Endothelial cell of umbilical vein (primary cell): ENCODE measurements at regions not wholly inside any gene's neighbourhood (a gene's known extent, or its start where the extent isn't known, plus 50 kb on each side); places are given as distances from the start of the nearest gene placed in this dataset.

Source experiments
- BruUV-seq: library from RNA; stranded (reverse); fragments of 400-500 nt; replicated peaks from 2 replicates; lab custom pipeline; 2021; lab: Mats Ljungman, UMichigan
- CTCF ChIA-PET: fragments of 300-600, 350-600 bp; sonication (Branson Sonifier 250); formaldehyde crosslinking; loops from one replicate; lab custom pipeline; 2021; ENCODE audit warnings: antibody characterized with exemption, inconsistent platforms; lab: Charles Lee
- POLR2A ChIA-PET: fragments of 300-600, 350-600 bp; sonication (Branson Sonifier 250); formaldehyde crosslinking; loops from one replicate; lab custom pipeline; 2021; ENCODE audit warnings: antibody characterized with exemption, inconsistent platforms; lab: Charles Lee
- DNase-seq: peaks from one replicate; pipeline ENCODE4 v3.0.0-alpha.2; 2011; ENCODE audit warnings: low read depth, low spot score
- FAIRE-seq: peaks from 2 replicates; lab custom pipeline; 2011; peaks lifted over from hg19 to GRCh38; lab: Jason Lieb, UNC
- H2AFZ ChIP-seq: 2 replicates; pipeline ENCODE4 v1.6.0; 2012; ENCODE audit warnings: low read depth, low read length, control low read depth, inconsistent platforms
- H3K27ac ChIP-seq: 2 replicates; pipeline ENCODE4 v1.5.1; 2011; ENCODE audit warnings: low read depth, mild to moderate bottlenecking, control low read depth, low read length, moderate library complexity; ENCODE audit not compliant: insufficient read depth
- H3K27me3 ChIP-seq, 2 experiments: 2 replicates each; pipeline versions ENCODE4 v1.6.0 to v1.6.1; 2011; ENCODE audit warnings: low read length in 2 of 2, mixed read lengths in 1 of 2; ENCODE audit not compliant: control insufficient read depth in 2 of 2, insufficient read depth in 2 of 2
- H3K36me3 ChIP-seq, 2 experiments: 2 replicates in 1 of 2; 3 replicates in 1 of 2; pipeline ENCODE4 v1.5.1; 2011; ENCODE audit warnings: low read length in 2 of 2, mild to moderate bottlenecking in 1 of 2, moderate library complexity in 1 of 2; ENCODE audit not compliant: control insufficient read depth in 2 of 2, insufficient read depth in 2 of 2; ENCODE audit errors: extremely low read depth in 1 of 2
- H3K4me1 ChIP-seq: 3 replicates; pipeline ENCODE4 v1.5.1; 2011; ENCODE audit warnings: mild to moderate bottlenecking, low read length; ENCODE audit not compliant: control insufficient read depth, insufficient read depth; ENCODE audit errors: extremely low read depth
- H3K4me2 ChIP-seq: 2 replicates; pipeline ENCODE4 v1.6.1; 2011; ENCODE audit warnings: low read length, control low read depth, mixed read lengths; ENCODE audit not compliant: insufficient read depth
- H3K4me3 ChIP-seq, 3 experiments: fragments of 200-600 bp in 1 of 3; sonication (generic), shearing (Covaris generic) in 1 of 3; replicated peaks in 1 of 3; 2 replicates each; pipeline ENCODE4 v1.5.1; 2011 to 2016; ENCODE audit warnings: control low read depth in 3 of 3, low read length in 3 of 3, mild to moderate bottlenecking in 2 of 3, inconsistent platforms in 1 of 3, low read depth in 1 of 3, moderate library complexity in 1 of 3; ENCODE audit not compliant: insufficient read depth in 1 of 3
- H3K79me2 ChIP-seq: 2 replicates; pipeline ENCODE4 v1.6.0; 2012; ENCODE audit warnings: low read length, inconsistent platforms; ENCODE audit not compliant: control insufficient read depth, insufficient read depth
- H3K9ac ChIP-seq: replicated peaks from 2 replicates; pipeline ENCODE3; 2011; ENCODE audit warnings: low read length, control low read depth; ENCODE audit not compliant: insufficient read depth; ENCODE audit errors: extremely low read depth
- H3K9me1 ChIP-seq: replicated peaks from 3 replicates; pipeline ENCODE4 v1.6.0; 2011; ENCODE audit warnings: mild to moderate bottlenecking, low read length; ENCODE audit not compliant: control insufficient read depth, insufficient read depth; ENCODE audit errors: extremely low read depth
- H3K9me3 ChIP-seq: replicated peaks from 2 replicates; pipeline ENCODE4 v1.5.1; 2012; ENCODE audit warnings: low read length, inconsistent platforms; ENCODE audit not compliant: control insufficient read depth, insufficient read depth
- H4K20me1 ChIP-seq: replicated peaks from 2 replicates; pipeline ENCODE3; 2011; ENCODE audit warnings: mild to moderate bottlenecking, low read length; ENCODE audit not compliant: control insufficient read depth, insufficient read depth; ENCODE audit errors: extremely low read depth
- EZH2 ChIP-seq: IDR thresholded peaks from 2 replicates; pipeline ENCODE4 v1.6.1; 2012; ENCODE audit warnings: borderline replicate concordance, low read depth, mild to moderate bottlenecking, moderate library complexity, low read length, inconsistent platforms; ENCODE audit not compliant: severe bottlenecking
- FOS ChIP-seq: IDR thresholded peaks from 2 replicates; pipeline ENCODE4 v1.6.1; 2011; ENCODE audit warnings: mild to moderate bottlenecking, low read length, moderate library complexity, borderline replicate concordance; ENCODE audit not compliant: insufficient read depth
- GATA2 ChIP-seq: IDR thresholded peaks from 2 replicates; pipeline ENCODE4 v1.7.0; 2011; ENCODE audit warnings: low read depth, mild to moderate bottlenecking, moderate library complexity, mixed read lengths, low read length; ENCODE audit not compliant: insufficient read length, insufficient read depth
- JUN ChIP-seq: IDR thresholded peaks from 2 replicates; pipeline ENCODE4 v1.6.1; 2011; ENCODE audit warnings: borderline replicate concordance, low read depth; ENCODE audit not compliant: insufficient read length, insufficient read depth
- MYC ChIP-seq: IDR thresholded peaks from one replicate; pipeline ENCODE4 v1.6.1; 2011; ENCODE audit warnings: mild to moderate bottlenecking, low read depth, low read length
- POLR2A ChIP-seq: IDR thresholded peaks from 2 replicates; pipeline ENCODE4 v1.6.1; 2012; ENCODE audit warnings: low read depth, mild to moderate bottlenecking, control low read depth, low read length
- POLR2AphosphoS5 ChIP-seq: IDR thresholded peaks from 2 replicates; pipeline ENCODE4 v1.6.1; 2012; ENCODE audit warnings: low read depth, mild to moderate bottlenecking, control low read depth, low read length, moderate library complexity; ENCODE audit not compliant: insufficient read depth
- dilution Hi-C: fragments of 300-500 bp; cut with MboI; formaldehyde crosslinking; loops from one replicate; pipeline ENCODE4 v1.15.0; 2019; ENCODE audit warnings: low sequenced_read_pairs; ENCODE audit not compliant: extremely low pct_ligation_motif_present
- intact Hi-C: fragments of 100-400 bp; cut with micrococcal nuclease; formaldehyde crosslinking; loops from one replicate; pipeline ENCODE4 v1.10.0; 2022
- TF ChIP-seq, protein P1 (sequence below), 2 donors: IDR thresholded peaks; 1 replicate in 1 of 2; 2 replicates in 1 of 2; pipeline ENCODE4 v1.5.1; 2011; ENCODE audit warnings: low read length in 2 of 2, mild to moderate bottlenecking in 2 of 2, moderate library complexity in 2 of 2, control low read depth in 1 of 2, inconsistent platforms in 1 of 2, low read depth in 1 of 2; ENCODE audit not compliant: insufficient read depth in 1 of 2; ENCODE audit errors: extremely low read depth in 1 of 2
- TF ChIP-seq, protein P2 (sequence below): IDR thresholded peaks from 2 replicates; pipeline ENCODE4 v1.6.1; 2011; ENCODE audit not compliant: insufficient read depth, insufficient read length

DNA sequence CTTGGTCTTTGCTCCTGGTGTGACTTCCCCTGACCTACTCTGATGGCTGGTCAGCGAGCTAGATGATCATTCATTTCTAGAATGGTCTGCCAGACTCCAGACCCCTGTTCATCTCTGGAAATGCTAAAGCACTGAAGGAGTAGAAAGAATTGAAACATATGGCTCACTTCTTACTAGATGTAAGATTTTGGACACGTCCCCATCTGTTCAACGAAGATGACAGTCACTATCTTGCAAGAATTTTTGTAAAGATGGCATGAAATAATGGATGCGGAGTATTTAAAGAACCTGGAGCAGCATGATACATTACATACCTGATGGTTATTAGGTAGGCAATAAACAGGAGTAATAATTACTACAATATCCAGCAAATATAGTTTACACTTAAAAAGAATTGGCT is 252.7 kb upstream of the SDK2 start:
- H3K79me2 ChIP-seq: no peaks in the 10 kb centered on the region
- no peaks in the 10 kb centered on the region for H3K9me1 ChIP-seq
- ChIA-PET CTCF (no interaction called here), POLR2A (no interaction called here)
- H3K4me3 ChIP-seq: no peak overlapping the region
- no peak overlapping the region for H3K27ac ChIP-seq
- no peaks in the 10 kb centered on the region for H3K36me3 ChIP-seq
- H4K20me1 ChIP-seq: no peaks in the 10 kb centered on the region
- no peaks in the 10 kb centered on the region for H3K27me3 ChIP-seq
- dilution Hi-C loops: no loop called here
- H2AFZ ChIP-seq: no peak overlapping the region
- TF ChIP-seq POLR2AphosphoS5: no peak
- TF ChIP-seq, protein P1, sequence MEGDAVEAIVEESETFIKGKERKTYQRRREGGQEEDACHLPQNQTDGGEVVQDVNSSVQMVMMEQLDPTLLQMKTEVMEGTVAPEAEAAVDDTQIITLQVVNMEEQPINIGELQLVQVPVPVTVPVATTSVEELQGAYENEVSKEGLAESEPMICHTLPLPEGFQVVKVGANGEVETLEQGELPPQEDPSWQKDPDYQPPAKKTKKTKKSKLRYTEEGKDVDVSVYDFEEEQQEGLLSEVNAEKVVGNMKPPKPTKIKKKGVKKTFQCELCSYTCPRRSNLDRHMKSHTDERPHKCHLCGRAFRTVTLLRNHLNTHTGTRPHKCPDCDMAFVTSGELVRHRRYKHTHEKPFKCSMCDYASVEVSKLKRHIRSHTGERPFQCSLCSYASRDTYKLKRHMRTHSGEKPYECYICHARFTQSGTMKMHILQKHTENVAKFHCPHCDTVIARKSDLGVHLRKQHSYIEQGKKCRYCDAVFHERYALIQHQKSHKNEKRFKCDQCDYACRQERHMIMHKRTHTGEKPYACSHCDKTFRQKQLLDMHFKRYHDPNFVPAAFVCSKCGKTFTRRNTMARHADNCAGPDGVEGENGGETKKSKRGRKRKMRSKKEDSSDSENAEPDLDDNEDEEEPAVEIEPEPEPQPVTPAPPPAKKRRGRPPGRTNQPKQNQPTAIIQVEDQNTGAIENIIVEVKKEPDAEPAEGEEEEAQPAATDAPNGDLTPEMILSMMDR (IDR thresholded peaks at IDR 0.05; ENCODE audit: extremely low read depth in 1 of 2, insufficient read depth in 1 of 2, low read depth in 1 of 2, low read length in 2 of 2): no peak
- TF ChIP-seq JUN: no peak
- no peak for TF ChIP-seq FOS
- TF ChIP-seq POLR2A: no peak
- no peak for TF ChIP-seq GATA2
- H3K4me2 ChIP-seq: no peak overlapping the region
- no peak for DNase-seq
- intact Hi-C loops: no loop called here
- no peak for FAIRE-seq
- no peak overlapping the region for H3K9ac ChIP-seq
- BruUV-seq: no TSS peak
- no peaks in the 10 kb centered on the region for H3K4me1 ChIP-seq
- H3K9me3 ChIP-seq: no peaks in the 10 kb centered on the region

DNA sequence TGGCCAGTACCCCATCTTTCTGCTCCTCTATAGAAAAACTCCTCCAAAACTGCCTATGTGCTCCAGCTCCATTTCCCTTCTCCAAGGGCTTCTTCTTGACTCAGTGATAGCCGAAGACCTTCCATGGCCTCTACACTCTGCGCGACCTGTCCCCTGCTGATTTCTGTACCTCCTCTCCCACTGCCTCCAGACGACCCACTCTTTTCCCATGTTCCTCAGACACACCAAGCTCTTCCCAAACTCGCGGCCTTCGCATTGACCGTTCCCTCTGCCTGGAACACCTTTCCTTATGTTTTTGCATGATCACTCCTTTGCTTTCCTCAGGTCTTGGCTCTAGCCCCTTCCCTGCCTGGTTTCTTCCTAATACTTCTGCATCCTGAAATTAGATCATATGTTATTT is 255.6 kb upstream of the SDK2 start:
- H3K4me2 ChIP-seq: no peak overlapping the region
- no peak overlapping the region for H3K9ac ChIP-seq
- no peaks in the 10 kb centered on the region for H3K79me2 ChIP-seq
- H3K9me3 ChIP-seq: no peaks in the 10 kb centered on the region
- no peak overlapping the region for H3K4me3 ChIP-seq
- dilution Hi-C loops: no loop called here
- no TSS peak for BruUV-seq
- H3K27ac ChIP-seq: no peak overlapping the region
- no peaks in the 10 kb centered on the region for H3K36me3 ChIP-seq
- no peak for FAIRE-seq
- no peak for DNase-seq
- H3K27me3 ChIP-seq: no peaks in the 10 kb centered on the region
- ChIA-PET CTCF (no interaction called here), POLR2A (no interaction called here)
- TF ChIP-seq JUN (no peak), POLR2A (no peak), EZH2 (no peak), GATA2 (no peak), POLR2AphosphoS5 (no peak), FOS (no peak), MYC (no peak)
- TF ChIP-seq, protein P1 (IDR thresholded peaks at IDR 0.05; ENCODE audit: extremely low read depth in 1 of 2, insufficient read depth in 1 of 2, low read depth in 1 of 2, low read length in 2 of 2): no peak
- TF ChIP-seq, protein P2, sequence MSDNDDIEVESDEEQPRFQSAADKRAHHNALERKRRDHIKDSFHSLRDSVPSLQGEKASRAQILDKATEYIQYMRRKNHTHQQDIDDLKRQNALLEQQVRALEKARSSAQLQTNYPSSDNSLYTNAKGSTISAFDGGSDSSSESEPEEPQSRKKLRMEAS: no peak
- H3K9me1 ChIP-seq: no peaks in the 10 kb centered on the region
- no peaks in the 10 kb centered on the region for H3K4me1 ChIP-seq
- H2AFZ ChIP-seq: no peak overlapping the region
- intact Hi-C loops: no loop called here
- no peaks in the 10 kb centered on the region for H4K20me1 ChIP-seq
